ENCODE measurements at regions not wholly inside any gene's neighbourhood (a gene's known extent, or its start where the extent isn't known, plus 50 kb on each side); places are given as distances from the start of the nearest gene placed in this dataset.

DNA sequence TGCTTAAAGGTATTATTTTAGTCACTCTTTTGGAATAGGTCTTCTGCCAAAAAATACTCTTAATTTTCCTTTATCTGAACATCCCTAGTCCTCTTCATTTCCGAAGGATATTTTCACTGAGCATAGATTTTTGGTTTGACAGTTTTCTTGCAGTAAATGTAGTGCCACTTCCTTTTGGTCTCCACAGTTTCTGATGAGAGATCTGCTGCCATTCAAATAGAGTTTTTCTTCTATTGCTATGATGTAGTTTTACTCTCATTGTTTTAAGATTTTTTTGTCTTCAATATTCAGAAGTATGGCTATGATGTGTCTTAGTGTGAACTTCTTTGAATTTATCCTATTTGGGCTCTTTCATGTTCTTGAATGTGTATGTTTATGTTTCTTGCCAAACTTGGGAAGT lies 281.1 kb upstream of the SORL1-AS1 start:
- DNase-seq (ENCODE audit: low spot score): no peak

DNA sequence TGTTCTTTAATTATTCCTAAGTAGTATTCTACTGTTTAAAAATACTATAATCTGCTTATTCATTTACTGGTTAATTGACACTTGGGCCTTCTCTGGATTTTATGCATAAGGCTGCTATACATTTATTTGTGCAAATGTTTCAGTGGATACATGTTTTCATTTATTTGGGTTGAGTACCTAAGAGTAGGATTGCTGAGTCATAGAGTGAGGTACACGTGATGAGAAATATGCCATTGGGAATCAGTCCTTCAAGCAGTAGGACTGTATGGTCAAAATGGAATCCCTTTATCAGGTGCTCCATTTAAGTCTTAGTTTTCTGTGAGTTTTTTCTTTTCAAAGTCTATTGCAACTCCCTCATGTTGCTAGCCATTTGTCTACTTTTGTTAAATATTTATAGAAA lies 275.2 kb upstream of the SORL1-AS1 start:
- DNase-seq (ENCODE audit: low spot score): no peak

DNA sequence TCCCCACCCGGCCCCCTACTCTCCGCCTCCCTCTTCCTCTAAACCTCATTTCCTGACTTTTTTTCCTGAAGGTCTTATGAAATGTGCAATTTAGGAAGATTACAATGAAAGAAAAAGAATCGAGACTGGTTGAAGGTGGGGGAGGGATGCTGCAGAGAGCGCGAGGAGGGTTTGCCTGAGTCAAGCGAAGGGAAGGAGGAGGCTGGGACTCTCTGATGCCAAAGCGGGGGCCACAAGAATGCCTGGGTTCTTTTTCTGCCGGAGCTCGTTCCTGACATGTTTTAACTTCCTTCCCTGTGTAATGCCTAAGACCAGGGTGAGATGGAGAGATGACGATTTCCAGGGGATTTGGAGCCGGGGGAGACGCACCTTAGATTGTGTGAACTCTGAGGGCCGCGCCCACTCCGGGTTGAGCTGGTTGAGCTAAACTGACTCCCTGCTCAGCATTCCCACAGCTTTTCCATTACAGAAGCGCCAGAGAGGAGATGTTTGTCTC lies 270.5 kb upstream of the SORL1-AS1 start:
- peak; percentile 56 for DNase-seq (ENCODE audit: low spot score)

DNA sequence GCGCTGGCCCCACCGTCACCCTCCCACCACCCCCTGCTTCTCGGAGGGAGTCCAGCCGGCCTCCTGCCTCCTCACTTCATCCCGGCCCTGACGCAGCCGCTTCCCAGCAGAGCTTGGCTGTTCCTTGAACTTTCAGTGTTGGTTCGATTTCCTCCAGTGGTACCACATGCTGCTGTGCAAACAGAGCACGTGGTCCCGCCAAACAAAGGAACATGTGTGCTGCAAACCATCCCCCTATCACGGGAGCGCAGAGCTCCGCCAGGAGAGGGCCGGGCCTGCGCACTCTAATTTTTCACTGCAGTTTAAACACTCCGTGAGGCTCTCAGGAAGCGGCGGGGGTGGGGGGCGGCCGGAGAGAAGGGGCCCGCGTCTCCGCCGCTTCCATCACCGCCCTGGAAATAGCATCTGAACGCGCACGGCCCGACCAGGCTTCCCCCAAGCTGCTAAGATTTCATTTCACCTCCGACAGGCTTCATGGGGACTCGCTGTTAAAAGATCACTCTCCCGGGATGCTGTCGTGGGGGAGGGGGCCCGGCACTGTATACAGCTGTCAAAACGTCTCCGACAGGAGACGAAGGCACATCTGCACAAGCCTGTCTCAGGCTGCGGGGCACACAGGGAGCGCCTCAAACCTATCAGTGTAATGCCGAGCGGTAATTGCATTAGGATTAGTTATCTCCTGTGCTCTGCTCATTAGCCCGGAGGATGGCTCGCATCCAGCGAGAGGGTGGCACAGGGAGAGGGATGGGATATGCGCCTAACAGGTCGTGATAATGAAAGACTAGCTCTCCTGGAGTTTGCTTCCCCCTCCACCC lies 269.9 kb upstream of the SORL1-AS1 start:
- DNase-seq (ENCODE audit: low spot score): peak; percentile 88

DNA sequence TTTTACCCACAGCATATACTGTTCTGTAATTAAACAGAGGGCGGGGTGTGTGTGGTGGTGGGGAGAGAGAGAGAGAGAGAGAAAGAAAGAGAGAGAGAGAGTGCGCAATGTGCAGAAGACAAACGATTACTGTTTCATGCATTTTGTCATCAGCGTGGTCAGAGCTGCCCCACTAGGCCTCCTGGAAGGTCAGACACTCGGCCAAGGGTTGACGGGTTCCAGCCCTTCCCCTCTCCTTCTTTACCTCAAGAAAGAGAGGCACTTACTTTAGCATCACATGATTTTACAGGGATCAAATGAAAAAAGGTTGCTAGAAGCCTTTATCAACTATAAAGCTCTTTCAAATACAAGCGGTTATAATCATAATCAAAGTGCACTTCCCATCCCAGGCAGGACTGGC lies 269.2 kb upstream of the SORL1-AS1 start:
- no peak for DNase-seq (ENCODE audit: low spot score)

DNA sequence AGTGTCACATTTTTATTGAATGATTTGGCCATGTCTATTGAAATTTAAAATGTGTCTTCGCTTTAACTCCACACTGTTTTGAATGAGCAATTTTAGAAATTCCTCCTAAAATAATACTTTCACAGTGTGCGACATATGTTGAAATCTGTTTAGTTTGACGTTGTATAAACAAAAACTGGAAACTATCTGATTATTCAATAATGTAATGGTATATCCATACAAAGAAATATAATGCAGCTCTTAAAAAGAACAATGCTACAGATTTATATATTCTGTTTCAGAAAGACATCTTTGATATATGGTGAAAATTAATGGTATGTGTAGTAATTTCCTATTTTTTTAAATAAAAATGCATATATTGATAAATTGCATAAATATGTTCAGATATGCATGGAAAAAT lies 268.7 kb upstream of the SORL1-AS1 start:
- no peak for DNase-seq (ENCODE audit: low spot score)

DNA sequence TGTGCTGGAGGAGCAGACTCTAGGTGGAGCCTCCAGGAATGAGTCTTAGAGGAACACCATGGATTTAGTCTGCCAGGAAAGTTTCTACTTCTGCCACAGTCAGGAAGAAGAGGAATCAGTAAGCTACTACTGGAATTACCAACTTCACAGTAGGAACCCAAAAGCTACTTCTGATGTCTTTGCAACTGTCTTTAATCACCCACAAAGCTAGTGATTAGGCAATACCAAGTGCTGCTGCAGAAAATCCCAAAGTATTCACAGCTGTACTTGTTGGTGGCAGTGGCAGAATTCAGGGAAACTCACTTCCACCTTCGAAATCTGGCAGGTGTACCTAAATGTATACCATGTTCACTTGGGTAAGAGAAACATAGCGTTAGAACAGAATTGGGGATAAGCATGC lies 264.5 kb upstream of the SORL1-AS1 start:
- DNase-seq (ENCODE audit: low spot score): peak; percentile 7

DNA sequence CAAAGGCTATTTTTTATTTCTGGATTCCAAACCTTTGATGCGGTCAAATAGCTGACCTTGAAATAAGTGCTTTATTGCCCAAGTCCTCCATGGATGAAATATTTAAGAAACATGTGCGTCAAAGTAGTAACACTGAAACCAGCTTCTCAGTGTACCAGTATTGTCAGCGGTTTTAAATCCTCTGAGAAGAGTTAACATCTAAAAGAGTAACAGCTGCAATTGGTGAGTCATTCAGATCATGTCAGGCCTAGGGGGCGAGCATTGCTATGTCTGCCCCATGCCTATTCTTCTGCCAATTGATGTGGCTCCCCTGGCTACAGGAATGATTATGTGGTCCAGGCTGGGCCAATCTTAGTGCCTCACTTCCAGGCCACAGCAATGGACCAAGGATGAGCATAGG lies 263.3 kb upstream of the SORL1-AS1 start:
- peak; percentile 44 for DNase-seq (ENCODE audit: low spot score)

DNA sequence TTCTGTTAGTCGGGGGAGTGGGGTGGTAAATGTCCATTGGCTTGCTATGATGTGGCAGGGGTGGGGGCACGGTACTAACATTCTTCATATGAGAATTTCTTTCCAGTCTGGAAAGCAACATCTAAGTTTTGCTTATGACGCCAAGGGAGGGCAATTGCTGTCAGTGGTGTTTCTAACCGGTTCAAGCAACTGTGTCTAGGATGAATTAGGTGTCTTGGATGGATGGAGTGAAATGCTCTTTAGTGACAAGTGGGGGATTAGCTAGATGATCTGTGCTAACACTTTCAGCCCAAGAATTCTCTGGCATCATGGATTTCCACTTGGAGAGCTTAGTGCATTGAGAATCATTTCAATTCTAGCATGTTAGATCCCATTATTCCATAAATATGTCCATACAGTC lies 262.6 kb upstream of the SORL1-AS1 start:
- no peak for DNase-seq (ENCODE audit: low spot score)

DNA sequence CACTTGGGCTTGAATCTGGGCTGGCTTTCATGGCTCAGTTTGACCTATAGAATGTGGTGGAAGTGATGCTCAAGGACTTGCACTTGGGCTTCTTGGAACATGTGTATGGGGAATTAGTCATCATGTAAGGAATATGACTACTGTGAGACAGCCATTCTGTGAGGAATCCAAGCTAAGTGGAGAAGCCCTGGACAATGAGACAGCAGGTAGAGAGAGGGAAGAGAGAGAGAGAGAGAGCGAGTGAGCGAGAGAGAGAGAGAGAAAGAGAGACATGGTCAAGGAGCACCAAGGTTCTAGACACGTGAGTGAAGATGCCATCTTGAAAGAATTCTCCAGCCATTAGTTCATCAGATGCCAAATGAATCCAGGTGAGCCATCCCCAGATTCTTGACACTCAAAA lies 261.6 kb upstream of the SORL1-AS1 start:
- no peak for DNase-seq (ENCODE audit: low spot score)

DNA sequence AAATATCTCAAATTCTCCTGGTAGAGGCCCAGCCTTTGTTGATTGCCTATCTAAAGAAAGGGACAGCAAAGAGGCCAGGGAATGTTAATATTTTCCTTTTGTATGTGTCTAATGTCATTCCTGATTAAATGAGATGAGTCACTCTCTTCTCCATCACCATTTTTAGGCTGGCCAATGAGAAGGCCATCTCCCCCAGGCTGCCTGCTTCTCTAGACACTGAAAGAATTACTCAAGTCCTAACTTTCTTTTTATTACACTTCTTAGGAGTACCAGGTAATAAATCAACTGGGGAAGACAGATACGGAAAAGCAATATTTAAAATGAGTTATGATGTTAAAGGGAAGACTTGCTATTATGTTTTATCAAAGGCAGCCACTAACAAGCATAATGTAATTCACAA lies 259.2 kb upstream of the SORL1-AS1 start:
- no peak for DNase-seq (ENCODE audit: low spot score)

DNA sequence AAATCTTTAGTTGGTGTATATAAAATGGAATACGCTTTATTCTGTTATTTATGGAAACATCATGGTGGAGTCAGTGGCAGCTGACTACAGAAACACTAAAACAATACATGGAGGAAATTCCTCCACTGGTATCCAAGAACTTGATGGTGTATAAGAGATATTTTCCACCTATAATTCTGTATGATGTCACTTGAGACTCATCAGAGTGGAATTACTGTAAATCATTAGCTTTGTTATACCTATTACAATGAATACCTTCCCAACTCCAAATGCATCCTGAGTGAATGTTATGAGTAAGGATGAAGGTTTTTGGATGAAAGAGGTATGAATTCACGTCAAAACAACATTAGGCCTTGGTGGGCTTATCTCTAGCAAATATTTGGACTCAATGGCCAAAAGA lies 258.5 kb upstream of the SORL1-AS1 start:
- no peak for DNase-seq (ENCODE audit: low spot score)

DNA sequence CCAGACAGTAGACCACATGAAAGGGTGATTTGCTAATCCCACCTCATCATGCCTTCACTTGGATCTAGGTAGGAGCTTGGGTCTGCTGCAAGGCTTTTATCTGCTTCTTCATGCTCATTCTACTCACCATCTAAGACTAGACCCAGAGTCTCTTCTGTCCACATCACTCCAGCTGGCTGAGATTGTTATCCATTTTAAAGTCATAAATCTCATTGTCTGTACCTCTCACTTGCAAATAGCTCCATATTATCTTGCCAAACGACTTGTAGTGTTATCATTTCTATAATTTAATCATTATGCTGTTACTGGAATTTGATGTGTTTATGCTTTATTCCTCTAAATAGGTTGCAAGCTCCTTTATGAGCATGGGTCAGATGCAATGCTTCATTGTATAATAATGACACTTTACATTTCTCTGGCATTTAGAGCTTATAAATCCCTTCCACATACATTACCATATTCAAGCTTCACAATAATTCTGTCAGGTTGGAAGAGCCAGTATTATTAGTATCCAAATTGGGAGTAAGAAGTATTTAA lies 254.2 kb upstream of the SORL1-AS1 start:
- no peak for DNase-seq (ENCODE audit: low spot score)

DNA sequence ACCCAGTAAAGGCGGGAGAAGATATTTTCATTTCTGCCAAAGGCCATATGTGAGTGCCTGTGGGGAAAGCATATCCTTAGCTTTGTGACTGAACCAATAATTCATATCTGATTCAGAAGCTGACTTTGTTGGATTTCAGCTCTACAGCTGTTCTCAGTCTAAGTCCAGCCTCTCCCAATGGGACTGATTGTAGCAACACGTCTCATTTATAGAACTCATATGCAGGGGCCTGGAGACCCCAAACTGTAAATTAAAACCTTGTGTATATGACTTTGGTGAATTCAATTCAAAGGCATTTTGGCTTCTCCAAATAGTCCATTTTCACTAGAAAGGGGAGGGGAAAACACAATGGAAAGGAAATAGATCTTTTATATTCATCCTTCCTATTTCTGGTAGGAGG lies 250.4 kb upstream of the SORL1-AS1 start:
- DNase-seq (ENCODE audit: low spot score): no peak

DNA sequence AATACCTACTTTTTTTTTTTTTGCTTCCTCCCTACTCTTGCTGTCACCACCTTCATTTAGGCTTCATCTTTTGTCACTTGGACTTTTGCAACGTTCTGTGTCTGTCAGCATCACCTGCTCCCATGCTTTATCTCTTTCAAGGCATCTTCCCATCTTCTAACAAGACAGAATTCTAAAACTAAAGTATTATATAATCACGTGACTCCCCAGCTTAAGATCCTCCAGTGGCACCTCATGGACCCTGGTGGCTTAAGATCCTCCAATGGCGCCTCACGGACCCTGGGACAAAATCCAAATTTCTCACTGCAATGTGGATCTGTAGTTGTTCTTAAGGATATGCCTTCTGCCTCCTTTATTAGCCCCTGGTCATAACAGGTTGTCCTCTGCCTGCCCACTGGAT lies 248.2 kb upstream of the SORL1-AS1 start:
- no peak for DNase-seq (ENCODE audit: low spot score)

DNA sequence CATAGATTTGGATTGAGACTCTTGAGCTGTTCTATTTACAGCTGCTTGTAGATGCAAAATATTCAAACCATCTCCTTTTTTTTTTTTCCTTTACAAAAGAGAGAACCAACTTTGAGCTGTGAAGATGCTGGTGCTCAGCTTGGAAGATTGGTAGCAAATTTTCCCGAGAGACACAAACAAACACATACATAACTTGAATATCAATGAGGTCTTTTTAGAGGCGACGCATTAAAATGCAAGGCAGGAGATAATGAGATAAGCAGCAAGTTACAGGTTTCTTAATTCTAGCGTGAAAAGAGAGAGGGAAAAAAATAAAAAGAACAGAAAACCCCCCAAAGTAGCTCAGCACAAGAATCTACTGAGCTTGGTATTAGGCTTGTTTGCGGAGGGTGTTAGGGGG lies 247.0 kb upstream of the SORL1-AS1 start:
- DNase-seq (ENCODE audit: low spot score): no peak

DNA sequence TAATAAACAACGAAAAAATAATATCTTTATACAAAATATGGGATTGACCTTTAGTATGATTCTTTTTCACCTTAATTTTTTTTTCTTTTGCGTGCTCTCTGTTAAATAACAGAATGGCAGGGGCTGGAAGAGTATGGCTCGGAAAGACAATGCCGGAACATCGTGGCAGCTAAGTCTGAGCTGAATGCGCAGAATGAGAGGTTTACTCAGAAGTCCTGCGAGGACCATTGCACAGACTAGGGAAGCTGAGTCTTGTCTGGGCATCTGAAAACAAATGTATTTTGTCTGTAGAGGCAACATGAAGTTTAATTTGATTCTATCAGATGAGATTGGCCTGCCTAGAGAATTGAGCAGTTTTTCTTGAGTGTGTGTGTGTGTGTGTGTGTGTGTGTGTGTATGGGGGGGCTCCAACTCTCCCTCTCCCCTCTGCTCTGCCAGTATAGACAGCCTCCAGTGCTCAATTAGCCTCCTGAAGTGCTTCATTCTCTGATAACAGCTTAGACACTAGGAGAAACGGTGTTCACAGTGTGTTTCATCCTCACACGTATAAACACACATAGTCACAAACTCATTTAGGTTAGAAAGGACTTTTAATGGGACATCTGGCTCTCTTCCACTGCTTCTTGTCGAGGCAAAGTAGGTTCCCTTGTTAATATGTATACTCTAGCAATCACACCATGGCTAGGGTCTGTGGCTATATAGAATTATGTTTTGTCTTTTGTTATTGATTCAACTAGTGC lies 244.3 kb upstream of the SORL1-AS1 start:
- no peak for DNase-seq (ENCODE audit: low spot score)

DNA sequence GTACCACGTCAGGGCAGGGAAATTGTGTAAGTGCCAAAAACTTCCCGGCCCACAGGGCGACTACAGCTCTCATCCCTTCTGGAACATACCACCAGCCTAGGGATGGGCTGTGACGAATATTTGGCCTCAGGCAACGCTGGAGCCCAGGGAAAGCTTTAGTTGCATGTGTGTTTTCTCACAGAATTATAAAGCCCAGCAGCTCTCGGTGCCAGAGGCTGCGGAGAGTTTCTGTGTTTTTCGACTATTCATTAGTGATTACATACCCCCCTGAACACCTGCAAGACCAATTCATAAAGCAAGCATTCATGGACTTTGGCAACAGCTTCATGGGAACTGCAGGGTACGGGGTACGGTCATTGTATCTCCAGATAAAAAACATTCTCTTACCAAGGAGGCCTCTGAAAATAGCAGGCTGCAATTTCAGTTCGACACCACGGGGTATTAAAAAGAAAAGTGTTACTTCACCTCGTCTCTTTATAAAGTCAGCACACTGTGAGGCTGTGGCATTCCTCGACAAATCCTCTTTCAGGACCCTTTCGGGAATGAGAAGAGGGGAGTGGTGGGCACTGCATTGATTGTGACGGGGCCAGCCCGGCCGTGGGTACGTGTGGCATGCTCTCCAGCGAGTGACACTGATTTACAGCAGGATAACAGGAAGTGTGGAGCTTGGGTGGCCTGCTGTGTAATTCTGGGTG lies 243.6 kb upstream of the SORL1-AS1 start:
- no peak for DNase-seq (ENCODE audit: low spot score)

DNA sequence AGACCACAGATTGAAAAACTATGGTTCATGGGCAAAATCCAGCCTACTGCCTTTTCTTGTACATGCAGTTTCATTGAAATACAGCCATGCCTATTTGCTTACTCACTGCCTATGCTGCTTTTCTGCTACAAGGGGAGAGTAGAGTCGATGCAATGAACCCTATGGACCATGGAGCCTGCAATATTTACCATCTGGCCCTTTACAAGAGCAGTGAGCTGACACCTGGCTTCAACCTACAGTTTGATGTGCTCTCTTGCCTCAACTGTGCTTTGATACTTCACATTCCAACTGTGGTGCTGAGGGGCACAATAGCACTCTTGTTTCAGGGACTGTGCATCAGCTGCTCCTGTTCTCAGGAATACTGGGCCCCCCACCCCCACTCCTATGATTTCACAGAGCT lies 239.5 kb upstream of the SORL1-AS1 start:
- DNase-seq (ENCODE audit: low spot score): no peak

DNA sequence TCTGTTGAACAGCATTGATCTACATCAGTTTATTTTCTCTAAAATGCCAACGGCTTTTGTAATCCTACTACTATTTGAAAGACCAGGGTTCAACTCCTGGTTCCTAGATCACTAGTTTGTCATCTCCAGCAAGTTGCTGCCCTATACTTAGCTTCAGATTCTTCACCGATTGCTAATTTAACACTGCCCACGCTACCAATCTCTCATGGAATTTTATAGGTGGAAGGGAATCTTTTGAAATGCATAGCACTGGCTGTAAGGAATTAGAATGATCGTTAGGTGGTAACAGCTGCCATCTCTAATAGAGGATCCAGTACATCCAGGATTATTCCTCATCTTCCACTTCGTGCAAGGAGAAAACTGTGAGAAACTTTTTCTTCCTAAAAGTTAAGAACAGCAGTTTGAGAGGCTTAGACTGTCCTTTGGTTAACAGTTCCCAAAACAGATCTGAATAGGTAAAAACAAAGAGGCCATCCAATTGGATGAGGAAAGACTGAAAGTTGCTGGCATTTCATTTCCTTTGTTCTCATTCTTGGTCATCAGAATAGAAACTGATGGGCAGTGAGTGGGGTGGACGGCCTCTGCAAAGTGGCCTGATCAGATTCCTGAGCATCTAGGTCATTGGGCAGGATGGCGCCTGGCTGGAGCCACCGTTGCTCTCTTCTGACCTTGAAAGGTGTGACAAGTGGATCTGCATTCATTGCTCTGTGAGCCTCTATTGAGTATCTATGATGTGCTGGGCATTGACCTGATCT lies 236.3 kb upstream of the SORL1-AS1 start:
- DNase-seq (ENCODE audit: low spot score): no peak

DNA sequence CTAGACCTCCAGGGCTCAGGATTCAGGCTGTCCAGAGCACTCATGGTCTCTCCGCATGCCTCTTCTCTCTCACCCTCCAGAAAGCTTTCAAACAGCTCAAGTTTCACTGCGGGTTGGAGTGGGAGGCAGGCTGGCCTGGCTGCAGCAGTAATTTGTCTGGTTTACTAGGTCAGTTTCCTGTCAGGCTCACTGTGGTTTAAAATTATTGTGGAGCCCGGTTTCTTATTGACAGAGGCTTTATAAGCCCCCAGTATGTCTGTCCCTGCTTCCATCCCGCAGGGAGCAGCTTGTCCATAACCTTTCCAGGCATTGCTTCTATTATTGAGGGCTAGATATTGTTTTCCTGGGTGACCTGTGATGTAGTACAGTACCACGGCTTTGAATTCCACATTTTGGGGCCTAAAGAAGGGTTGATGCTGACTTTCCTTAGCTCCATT lies 235.3 kb upstream of the SORL1-AS1 start:
- DNase-seq (ENCODE audit: low spot score): peak; percentile 18

DNA sequence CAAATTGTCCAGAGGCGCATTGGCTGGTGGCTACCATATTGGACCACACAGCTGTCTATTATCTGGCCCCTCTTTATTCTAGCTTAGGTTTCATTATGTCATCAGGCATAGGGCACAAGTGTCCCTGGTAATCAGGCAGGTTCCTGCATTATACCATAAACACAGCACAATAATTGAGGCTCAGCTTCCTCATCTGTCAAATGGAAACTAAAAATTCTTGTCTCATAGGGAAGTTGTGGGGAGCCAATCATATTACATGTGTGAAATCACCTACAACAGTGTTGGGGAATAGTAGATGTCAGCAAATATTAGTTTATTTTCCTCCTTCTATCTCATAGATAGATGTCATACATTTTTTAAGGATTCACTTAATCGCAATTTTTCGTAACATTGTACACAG lies 231.0 kb upstream of the SORL1-AS1 start:
- no peak for DNase-seq (ENCODE audit: low spot score)
